HG03108 (cell line): ENCODE measurements at regions not wholly inside any gene's neighbourhood (a gene's known extent, or its start where the extent isn't known, plus 50 kb on each side); places are given as distances from the start of the nearest gene placed in this dataset.
"Not testable (repeated sequence)": the region's sequence is repeated elsewhere in the genome, so short reads cannot be mapped to it uniquely, and the experiment has no call there.

Experiments
- ATAC-seq: cut with Tn5 transposase; IDR thresholded peaks from one replicate; pipeline ENCODE4 v1.9.1; 2021; ENCODE audit warnings: moderate library complexity; ENCODE audit not compliant: unreplicated experiment

DNA sequence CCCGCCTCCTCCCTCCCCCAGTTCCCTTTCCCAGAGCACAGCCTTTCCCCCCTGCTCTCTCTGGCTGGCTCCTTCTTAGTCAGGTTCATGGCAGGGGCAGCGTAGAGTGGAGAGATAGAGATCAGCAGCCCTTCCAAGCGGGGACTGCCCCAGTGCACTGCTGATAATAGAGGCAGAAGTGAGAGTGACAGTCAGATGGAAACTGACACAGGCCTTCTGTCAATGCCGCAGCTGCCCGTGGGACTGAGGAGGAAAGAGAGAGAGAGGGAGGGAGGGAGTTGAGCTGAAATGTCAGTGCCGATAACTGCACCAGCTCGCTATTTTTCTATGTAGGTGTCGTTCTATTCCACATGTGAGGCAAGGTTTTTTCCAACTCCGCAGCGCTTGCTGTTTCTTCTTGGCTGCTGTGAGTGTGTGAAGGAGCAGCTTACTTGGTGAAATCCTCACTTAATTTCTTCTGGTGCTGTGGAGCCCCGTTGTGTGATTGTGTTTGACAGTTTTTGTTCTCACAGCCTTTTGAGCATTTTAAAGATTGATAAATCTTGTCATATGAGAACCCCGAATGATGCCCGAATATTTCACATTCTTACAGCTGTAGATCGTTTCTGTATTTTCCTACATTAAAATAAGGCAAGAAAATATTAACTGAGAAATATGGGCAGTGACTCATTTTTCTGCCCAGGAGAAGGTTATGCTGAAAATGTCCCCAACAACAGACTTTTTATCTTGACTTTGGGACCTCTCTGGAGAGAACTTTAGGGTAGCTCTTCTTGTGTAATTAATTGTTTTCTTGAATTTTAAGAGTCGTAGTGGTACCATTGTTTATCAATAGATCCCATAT is 386.4 kb upstream of the MMS22L start:
- peak; percentile 100 for ATAC-seq

DNA sequence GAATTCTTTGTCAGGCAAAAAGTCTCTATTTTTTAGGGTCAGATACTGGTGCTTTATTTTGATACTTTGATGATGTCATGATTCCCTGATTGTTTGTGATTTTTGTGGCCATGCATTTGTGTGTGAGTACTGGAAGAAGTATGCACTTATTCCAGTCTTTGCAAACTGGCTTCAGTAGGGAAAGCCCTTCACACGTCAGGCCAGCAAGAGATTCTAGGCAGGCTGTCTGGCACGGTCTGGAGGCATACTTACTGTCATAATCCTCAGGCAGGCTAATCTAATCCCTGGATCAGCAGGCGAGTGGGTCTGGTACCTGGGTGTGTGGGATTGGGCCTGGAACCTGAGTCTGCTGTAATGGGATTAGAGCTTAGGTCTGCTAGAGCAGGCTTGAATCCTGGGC is 391.8 kb upstream of the MMS22L start:
- ATAC-seq = no peak

DNA sequence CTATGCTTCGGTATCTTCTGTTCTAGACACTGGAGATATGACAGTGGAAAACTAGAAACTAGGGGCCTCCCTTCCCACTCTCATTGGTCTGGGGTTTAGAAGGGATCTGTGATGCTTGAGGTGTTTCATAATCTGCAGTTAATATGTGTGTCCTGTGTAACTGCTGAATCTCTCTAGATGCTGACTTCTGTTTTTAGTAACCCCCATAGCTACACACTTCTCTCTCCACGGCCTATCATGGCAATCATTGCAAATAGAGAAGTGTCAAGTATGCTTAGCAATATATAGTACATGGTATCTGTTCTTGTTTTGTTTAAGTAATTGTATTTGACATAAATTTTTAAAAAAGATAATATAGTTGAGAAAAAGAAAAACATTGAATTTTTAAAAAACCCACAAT is 394.6 kb upstream of the MMS22L start:
- ATAC-seq = no peak

- ATAC-seq = no peak
These were observed 404.9 kb upstream of the MMS22L start for GRCh38 chr6:97687916-97688315.

GRCh38 chr6:97689078-97689754 is 406.2 kb upstream of the MMS22L start:
- no peak for ATAC-seq

GRCh38 chr6:97697456-97697855 is 414.4 kb upstream of the MMS22L start:
- no peak for ATAC-seq

- ATAC-seq = no peak
These were observed 418.8 kb upstream of the MMS22L start for GRCh38 chr6:97701801-97702200.

GRCh38 chr6:97702248-97702647 is 419.2 kb upstream of the MMS22L start:
- ATAC-seq = no peak

DNA sequence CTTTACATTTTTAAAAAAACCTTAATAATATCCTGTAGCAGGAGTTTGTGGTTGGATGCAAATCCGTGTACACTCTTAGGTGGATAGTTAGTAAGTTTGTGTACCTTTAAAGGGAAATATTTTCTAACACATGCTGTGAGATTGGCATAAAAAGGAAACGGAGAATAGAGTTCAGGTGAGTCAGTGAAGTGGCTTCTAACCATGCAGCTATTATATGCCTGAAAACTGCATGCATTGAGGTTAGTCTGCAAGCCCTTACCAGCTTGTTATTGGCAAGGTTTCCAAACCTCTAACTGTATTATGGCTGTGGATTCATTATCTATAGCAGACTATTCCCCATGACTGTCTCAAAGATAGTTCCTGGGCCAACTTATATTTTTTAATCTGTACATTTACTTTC is 420.6 kb upstream of the MMS22L start:
- ATAC-seq = no peak

DNA sequence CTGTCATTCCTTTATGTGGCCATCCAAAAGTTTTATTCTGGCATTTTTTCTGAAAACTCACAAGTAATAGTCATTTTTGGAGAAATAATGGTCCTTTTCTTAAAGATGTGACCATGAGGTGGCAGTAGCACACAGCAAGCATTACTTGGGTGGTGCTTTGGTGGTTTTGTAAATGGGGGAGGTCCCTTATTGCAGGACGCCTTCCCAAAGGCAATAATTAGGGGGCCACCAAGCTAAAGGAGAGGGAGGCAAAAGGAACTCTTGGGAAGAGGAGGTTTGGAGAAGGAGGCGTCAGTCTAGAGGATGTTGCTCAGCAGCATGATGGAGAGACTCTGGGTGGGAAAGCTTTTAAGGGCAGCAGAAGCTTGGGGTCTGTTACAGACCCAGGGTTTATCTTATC is 422.6 kb upstream of the MMS22L start:
- no peak for ATAC-seq

GRCh38 chr6:97712751-97713150 is 429.7 kb upstream of the MMS22L start:
- no peak for ATAC-seq

GRCh38 chr6:97714772-97715171 is 431.8 kb upstream of the MMS22L start:
- ATAC-seq = no peak

- ATAC-seq = no peak
These were observed 434.1 kb upstream of the MMS22L start for GRCh38 chr6:97717086-97717485.

DNA sequence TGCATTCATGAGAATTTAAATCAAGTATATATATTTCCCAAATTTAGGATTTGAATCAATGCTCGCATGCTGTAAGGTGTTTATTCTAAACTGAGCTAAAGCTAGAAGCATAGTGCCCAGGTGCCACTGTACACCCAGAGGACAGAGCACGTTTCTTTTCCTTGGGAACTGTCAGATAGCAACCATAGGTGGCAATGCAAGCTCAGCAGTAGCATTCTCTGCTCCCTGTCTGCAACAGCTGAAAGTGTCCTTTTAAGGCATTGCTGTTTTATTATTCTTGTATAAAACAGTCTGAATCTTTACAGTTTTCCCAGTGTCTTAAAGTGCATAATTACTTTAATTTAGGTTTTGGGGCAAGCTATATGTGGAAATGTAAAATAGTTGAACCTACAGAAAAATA is 443.4 kb upstream of the MMS22L start:
- ATAC-seq = no peak

DNA sequence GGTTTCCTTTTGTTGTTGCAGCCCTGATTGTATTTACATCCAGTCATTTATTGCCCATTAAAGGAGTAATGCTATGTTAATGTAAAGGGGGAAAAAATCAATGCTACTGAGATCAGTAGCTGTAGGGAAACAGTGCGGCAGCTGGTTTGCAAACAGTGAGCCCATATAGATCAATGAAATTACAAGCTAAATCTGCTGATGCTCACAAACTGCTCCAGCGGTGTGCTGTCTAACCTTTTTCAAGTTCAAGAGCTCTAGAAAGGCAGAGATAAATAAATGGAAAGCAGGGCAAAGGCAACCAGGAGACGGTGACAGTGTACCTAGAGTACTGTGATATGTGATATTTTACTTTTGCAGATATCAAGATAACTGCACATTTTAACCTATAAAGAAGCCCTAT is 449.0 kb upstream of the MMS22L start:
- no peak for ATAC-seq

GRCh38 chr6:97757575-97757974 is 474.6 kb upstream of the MMS22L start:
- no peak for ATAC-seq

DNA sequence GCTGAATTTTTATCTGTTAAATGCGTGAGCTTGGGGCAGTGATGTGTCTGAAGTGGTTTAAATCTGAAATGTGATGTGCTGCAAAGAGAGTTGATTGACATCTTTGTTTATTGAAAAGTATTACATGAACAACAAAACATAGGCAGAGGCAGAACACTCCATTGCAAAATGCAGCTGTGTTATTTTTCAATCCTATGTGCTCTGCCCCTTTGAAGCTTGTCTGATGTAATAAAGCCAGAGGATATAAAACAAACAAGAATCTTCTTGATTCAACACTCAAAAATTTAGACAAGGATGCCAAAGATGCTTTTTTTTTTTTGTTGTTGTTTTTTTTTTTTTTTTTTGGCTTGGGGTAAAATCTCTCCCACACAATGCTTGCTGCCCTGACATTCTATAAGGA is 482.4 kb upstream of the MMS22L start:
- ATAC-seq = no peak

DNA sequence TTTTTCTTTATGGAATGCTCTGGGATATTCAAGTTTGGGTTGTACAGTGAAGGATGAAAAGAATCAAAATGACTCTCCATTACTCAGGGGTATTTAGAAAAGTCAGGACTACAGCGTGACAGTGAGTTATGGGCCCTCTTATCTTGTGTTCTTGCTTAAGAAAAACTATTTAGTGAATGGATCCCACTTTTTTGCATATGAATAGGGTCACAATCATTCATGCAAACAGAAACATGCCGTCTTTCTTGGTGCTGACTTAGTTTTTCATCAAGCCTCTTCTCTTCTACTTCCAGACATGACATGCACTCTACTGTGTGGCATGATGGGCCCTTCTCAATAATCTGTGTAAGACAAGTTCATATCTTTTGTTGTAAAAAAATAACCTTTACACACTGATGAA is 488.4 kb upstream of the MMS22L start:
- ATAC-seq = no peak

GRCh38 chr6:97775012-97775411 is 492.0 kb upstream of the MMS22L start:
- ATAC-seq = no peak

GRCh38 chr6:97778290-97779038 is 495.4 kb upstream of the MMS22L start:
- no peak for ATAC-seq

- ATAC-seq = not testable (repeated sequence)
These were observed 496.2 kb upstream of the MMS22L start for GRCh38 chr6:97779039-97779766.
